ENCODE measurements at regions not wholly inside any gene's neighbourhood (a gene's known extent, or its start where the extent isn't known, plus 50 kb on each side); places are given as distances from the start of the nearest gene placed in this dataset.
"Not testable (repeated sequence)": the region's sequence is repeated elsewhere in the genome, so short reads cannot be mapped to it uniquely, and the experiment has no call there.

GRCh38 chr4:60944060-60944459 lies 256.1 kb upstream of the ADGRL3 start:
- DNase-seq: no peak

DNA sequence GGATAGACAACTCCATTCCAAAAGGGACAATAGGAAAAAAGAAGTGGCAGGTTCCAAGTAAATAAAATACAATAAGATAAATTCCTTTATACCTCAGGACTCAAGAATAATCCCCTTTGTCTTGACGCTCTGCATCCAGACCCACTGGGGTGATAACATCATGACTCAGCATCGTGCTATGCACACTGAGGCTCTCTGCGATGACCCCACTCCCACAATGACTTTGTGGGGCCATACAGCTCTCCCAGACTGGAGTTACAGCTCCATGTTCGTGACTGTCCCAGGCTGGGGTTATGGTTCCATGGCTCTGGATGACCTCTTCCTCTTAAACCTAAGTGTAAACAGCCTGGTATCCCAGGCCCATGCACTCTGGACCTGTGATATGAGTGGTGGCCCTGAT lies 254.5 kb upstream of the ADGRL3 start:
- DNase-seq: no peak

DNA sequence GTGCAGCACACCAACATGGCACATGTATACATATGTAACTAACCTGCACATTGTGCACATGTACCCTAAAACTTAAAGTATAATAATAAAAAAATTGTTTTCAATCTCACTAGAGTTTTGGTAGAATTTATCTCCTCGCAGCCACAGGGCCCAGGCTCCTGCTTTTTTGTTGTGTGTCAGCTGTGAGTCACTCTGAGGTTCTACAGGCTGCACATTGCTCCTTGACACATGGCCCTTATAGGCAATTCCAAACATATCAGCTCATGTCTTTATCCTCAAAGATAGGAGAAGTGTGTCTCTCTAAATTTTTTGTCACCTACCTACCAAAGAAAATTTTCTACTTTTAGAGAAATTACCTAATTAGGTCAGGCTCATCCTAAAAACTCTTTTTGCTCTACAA lies 252.1 kb upstream of the ADGRL3 start:
- DNase-seq: no peak

DNA sequence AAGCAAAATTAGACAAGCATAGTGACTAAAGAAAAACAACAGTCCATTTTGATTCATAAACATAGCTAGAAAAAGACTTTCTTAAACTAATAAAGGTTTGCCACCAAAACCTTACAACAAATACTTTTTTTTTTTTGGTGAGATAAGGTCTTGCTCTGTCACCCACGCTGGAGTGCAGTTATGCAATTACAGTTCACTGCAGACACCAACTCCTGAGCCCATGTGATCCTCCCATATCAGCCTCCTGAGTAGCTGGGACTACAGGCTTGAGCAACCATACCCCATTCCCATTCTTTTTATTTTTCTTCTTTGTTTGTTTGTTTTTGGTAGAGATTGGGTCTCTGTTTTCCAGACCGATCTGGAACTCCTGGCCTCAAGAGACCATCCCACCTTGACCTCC lies 247.2 kb upstream of the ADGRL3 start:
- no peak for DNase-seq

- no peak for DNase-seq
These were observed 246.3 kb upstream of the ADGRL3 start for GRCh38 chr4:60953826-60954225.

GRCh38 chr4:60962286-60962685 lies 237.8 kb upstream of the ADGRL3 start:
- DNase-seq: no peak

DNA sequence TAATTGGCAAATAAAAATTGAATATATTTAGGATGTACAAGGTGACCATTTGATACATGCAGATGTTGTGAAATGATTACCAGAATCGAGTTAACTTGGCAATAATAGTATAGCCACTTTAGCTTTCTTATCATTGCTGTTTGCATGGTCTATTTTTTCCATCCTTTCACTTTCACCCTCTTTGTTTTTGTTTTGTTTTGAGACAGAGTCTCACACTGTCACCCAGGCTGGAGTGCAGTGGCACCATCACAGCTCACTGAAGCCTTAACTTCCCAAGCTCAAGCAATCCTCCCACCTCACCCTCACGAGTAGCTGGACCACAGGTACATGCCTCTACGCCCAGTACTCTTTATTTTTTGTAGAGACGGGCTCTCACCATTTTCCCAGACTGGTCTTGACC lies 218.6 kb upstream of the ADGRL3 start:
- no peak for DNase-seq

DNA sequence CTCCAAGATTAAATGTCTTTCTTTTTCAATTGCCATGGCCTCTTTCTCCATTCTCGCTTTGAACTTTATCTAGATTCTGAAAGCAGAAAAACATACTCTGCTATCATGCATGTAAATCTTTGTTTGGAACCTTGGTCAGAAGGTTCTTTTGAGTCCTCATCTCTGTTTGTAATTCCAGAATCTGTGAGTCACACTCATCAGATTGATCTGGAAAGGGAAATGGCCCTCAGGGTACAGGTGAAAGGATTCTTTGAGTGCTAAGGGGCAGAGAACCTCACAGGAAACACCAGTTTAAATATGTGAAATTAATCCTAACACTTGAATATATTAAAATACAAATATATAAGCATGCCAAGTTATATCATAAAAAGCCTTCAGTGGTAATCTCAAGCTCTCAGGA lies 211.0 kb upstream of the ADGRL3 start:
- DNase-seq: no peak

DNA sequence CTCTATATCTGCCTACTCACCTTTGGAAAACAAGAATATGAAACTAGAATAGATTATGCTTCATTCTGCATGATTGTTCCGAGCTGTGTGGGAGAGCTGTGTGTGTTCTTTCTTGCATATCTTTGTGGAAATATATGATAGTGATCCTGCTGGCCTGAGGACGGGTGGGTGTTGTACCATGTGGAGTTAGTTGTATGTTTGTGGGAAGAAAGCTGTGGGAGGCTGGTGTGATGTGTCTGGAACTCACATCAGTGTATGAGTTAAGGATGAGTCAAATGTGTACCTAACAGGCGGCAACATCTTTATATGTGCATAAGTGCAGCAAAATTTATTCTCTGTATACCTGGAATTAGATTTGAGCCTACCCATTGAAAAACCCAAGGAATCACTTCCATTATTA lies 208.1 kb upstream of the ADGRL3 start:
- DNase-seq: no peak

GRCh38 chr4:61003301-61003700 lies 196.8 kb upstream of the ADGRL3 start:
- no peak for DNase-seq

DNA sequence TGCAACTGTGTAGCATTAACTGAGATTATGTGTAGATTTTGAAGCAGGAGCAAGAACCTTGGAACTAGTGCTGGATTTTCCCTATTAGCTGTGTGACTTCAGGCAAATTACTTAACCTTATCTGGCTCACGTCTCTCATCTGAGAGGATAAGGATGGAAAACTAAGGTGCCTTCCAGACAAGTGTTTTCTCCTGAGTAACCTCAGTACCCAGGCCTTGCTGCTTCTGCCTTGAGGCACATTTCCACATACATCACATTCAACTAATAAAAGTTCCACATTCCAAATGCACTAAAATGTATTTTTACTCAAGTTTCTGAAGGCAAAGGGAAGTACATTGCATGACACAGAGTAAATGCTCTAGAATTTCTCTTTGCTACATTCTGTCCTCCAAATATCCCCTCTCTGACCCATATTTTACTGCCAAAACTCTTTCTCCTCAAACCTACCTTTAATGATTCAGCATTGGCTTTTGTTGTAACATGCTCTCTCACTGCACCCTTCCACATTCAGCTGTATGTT lies 195.4 kb upstream of the ADGRL3 start:
- DNase-seq: no peak

GRCh38 chr4:61011051-61011450 lies 189.1 kb upstream of the ADGRL3 start:
- no peak for DNase-seq

- not testable (repeated sequence) for DNase-seq
These were observed 188.2 kb upstream of the ADGRL3 start for GRCh38 chr4:61011936-61012335.

DNA sequence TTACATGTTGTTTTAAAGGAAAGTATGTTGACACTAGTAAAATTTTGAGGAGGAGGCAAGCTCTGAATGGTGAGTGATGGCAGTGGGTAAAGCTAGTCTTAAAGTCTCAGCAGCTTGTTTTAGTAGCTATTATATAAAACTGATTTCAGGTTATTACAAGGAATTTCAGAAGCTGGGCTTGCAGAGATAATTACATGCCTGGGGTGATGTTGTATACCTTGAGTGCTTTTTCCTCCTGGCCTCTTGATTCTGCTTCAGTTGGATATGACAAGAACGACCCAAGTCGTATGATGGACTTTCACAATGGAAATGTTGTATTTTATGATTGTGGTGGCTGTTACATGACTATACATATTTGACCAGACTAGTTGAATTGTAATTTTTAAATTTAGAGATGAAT lies 175.5 kb upstream of the ADGRL3 start:
- DNase-seq: no peak

GRCh38 chr4:61027939-61028338 lies 172.2 kb upstream of the ADGRL3 start:
- no peak for DNase-seq

GRCh38 chr4:61036071-61036684 lies 163.9 kb upstream of the ADGRL3 start:
- DNase-seq: no peak

GRCh38 chr4:61041527-61041926 lies 158.6 kb upstream of the ADGRL3 start:
- no peak for DNase-seq

GRCh38 chr4:61044837-61045236 lies 155.3 kb upstream of the ADGRL3 start:
- DNase-seq: no peak

DNA sequence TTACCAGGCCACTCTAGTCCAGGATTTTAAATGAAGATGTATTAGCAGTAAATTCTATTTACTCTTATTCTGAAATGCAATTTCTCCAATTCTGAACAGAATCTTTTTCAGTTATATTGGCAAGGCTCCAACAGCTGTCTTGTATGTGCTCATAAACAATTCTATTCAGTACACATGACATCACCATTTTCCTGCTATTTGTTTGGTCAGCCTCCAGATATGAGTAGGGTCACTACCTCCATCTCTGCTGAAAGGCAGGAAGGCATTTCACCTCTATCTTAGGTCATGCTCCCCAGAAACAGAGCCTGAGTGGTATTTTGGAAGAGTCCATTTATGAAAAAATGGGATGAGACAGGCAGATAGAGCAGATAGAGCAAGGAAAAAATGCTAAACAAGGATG lies 151.1 kb upstream of the ADGRL3 start:
- DNase-seq: no peak

DNA sequence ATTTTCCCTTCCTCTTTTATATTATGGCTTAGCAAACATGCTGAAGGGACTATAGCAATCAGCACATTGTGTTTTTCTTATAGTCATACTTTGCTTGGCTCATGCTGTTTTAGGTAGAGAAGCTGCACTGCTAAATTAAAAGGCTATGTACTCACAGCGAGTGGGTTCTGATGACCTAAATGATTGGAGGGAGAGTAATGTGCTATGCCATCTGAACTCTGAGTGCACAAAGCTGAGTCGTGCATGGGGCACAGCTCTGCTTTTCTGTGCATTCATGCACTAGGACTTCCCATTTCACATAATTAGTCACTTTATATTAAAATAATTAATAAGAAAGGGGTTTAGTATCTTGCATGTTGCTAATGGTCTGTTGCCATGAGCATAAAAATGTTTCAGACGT lies 132.7 kb upstream of the ADGRL3 start:
- no peak for DNase-seq

GRCh38 chr4:61068060-61068459 lies 132.1 kb upstream of the ADGRL3 start:
- DNase-seq: no peak

DNA sequence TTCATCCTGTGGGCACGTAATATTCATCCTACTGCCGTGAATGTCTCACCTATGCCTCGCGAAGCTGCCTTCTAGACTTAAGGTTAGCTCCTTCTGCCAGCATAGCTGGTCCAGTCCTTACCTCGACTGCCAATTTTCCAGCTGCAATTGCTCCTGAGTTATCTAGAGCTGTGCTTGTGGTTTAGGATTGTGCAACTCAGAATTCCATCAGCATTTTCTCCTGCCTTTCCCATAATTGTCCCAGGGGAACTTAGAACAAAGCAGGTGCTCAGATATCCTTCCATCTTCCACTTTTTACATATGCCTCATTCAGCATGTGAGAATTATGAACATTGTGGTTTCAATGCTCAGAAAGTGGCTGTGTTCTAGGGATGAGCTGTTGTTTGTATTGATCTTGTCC lies 131.4 kb upstream of the ADGRL3 start:
- no peak for DNase-seq

GRCh38 chr4:61070269-61070668 lies 129.9 kb upstream of the ADGRL3 start:
- DNase-seq: no peak

DNA sequence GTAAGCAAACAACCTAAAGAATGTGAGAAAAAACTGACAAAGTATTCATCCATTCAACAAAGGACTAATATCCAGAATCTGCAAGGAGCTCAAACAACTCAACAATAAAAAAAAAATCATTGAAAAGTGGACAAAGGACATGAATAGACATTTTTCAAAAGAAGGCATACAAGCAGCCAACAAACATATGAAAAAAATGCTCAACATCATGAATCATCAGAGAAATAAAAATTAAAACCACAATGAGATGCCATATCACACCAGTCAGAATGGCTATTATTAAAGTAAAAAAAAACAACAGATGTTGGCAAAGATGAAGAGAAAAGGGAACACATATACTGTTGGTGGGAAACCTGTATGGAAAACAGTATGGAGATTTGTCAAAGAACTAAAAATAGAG lies 120.7 kb upstream of the ADGRL3 start:
- no peak for DNase-seq

- DNase-seq: no peak
These were observed 120.2 kb upstream of the ADGRL3 start for GRCh38 chr4:61079976-61080375.

DNA sequence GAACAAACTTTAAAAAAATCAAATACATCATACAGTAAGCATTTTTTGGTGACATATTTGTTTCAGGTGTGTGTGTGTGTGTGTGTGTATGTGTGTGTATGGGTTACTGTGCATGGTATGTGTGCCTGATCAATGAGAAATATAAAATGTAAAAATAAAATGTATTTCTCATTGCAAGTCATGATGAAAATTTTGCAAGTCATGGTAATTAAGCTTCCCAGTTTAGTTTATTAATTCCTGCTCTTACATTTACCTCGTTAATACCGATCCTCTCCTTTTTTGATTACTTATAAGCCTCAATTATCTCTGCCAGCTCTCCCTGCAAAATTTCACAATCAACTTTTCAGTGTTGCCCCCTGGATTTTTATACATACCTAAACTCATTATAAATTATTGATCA lies 114.6 kb upstream of the ADGRL3 start:
- DNase-seq: no peak

Measured in stimulated activated naive CD4-positive, alpha-beta T cell (primary cell).